ENCODE measurements at regions not wholly inside any gene's neighbourhood (a gene's known extent, or its start where the extent isn't known, plus 50 kb on each side); places are given as distances from the start of the nearest gene placed in this dataset.

DNA sequence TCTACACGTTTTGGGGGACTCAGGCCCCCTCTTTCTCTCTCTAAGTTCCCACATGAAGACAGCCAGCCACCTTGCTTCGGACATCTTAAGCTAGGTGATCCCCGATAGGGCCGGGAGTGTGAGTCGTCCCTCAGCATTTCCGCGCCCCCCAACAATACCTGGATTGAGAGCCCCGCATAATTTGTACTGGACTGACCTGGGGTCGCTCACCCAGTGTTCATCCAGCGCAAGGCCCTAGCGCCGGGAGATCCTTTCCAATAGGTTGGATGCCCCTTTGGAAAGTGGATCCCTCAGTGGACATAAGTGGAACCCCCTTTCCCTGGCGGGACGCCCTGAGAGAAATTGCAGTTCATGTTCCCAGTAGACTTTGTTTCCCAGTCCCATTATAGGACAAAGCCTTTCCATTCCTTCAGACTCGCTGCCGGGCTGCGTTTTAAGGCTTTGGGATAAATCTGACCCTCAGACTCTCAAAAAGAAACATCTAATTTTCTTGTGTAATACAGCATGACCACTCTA is 77.8 kb upstream of the KCNH7 start:
- Histone ChIP-seq H3K27me3 (no peaks in the 10 kb centered on the region), H3K4me1 (no peaks in the 10 kb centered on the region), H3K36me3 (no peaks in the 10 kb centered on the region), H3K4me3 (no peak overlapping the region), H3K27ac (no peak overlapping the region), H3K9me3 (no peaks in the 10 kb centered on the region)
- ATAC-seq, result no peak
- no peak for DNase-seq
- intact Hi-C loops (cut with DNase I; ENCODE audit: low total_unique reads) (no loop called here), in situ Hi-C loops (cut with MboI; ENCODE audit: low sequenced_read_pairs in 4 of 4) (no loop called here)
- TF ChIP-seq POLR2A (IDR thresholded peaks at IDR 0.05) (no peak), CTCF (IDR thresholded peaks at IDR 0.05 in 4 of 5, conservative IDR thresholded peaks at IDR 0.05 in 1 of 5) (no peak)

GRCh38 chr2:162915858-162916257 is 77.3 kb upstream of the KCNH7 start:
- ATAC-seq, result no peak
- no peaks in the 10 kb centered on the region for H3K4me1 ChIP-seq
- in situ Hi-C loops (cut with MboI; ENCODE audit: low sequenced_read_pairs in 4 of 4), result no loop called here
- no peaks in the 10 kb centered on the region for H3K9me3 ChIP-seq
- no peak overlapping the region for H3K4me3 ChIP-seq
- no peaks in the 10 kb centered on the region for H3K36me3 ChIP-seq
- no peak for TF ChIP-seq POLR2A (IDR thresholded peaks at IDR 0.05)
- no peak for TF ChIP-seq CTCF (IDR thresholded peaks at IDR 0.05 in 4 of 5, conservative IDR thresholded peaks at IDR 0.05 in 1 of 5)
- no peaks in the 10 kb centered on the region for H3K27me3 ChIP-seq
- no peak overlapping the region for H3K27ac ChIP-seq
- DNase-seq, result no peak
- intact Hi-C loops (cut with DNase I; ENCODE audit: low total_unique reads), result no loop called here

GRCh38 chr2:162914161-162914560 is 75.6 kb upstream of the KCNH7 start:
- in situ Hi-C loops (cut with MboI; ENCODE audit: low sequenced_read_pairs in 4 of 4), result no loop called here
- H3K27ac ChIP-seq, result no peak overlapping the region
- TF ChIP-seq POLR2A (IDR thresholded peaks at IDR 0.05), result no peak
- TF ChIP-seq CTCF (IDR thresholded peaks at IDR 0.05 in 4 of 5, conservative IDR thresholded peaks at IDR 0.05 in 1 of 5), result no peak
- no peaks in the 10 kb centered on the region for H3K27me3 ChIP-seq
- DNase-seq (no peak), ATAC-seq (no peak)
- intact Hi-C loops (cut with DNase I; ENCODE audit: low total_unique reads), result no loop called here
- no peaks in the 10 kb centered on the region for H3K9me3 ChIP-seq
- no peak overlapping the region for H3K4me3 ChIP-seq
- H3K36me3 ChIP-seq, result no peaks in the 10 kb centered on the region
- H3K4me1 ChIP-seq, result no peaks in the 10 kb centered on the region

DNA sequence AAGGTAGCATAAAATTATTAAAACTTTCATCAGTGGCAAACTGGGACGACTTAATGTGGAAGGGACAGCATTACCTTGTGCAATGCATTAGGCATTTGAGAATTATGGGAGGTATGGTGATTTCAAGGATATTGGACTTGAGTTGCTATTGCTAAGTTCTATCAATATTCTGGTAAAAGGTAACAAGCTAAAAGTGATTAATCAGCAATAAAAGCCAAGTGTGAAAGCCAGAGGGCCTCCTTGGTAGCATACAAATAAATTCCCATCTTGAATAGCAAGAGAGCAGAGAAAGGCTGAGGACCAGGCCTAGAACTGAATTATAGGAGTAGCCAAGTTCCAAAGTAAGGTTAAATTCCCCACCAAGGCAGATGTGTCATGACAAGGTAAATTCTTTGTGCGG is 74.2 kb upstream of the KCNH7 start:
- no peak overlapping the region for H3K4me3 ChIP-seq
- H3K4me1 ChIP-seq, result no peaks in the 10 kb centered on the region
- no peak overlapping the region for H3K27ac ChIP-seq
- no peaks in the 10 kb centered on the region for H3K36me3 ChIP-seq
- intact Hi-C loops (cut with DNase I; ENCODE audit: low total_unique reads) (no loop called here), in situ Hi-C loops (cut with MboI; ENCODE audit: low sequenced_read_pairs in 4 of 4) (no loop called here)
- DNase-seq (no peak), ATAC-seq (no peak)
- no peaks in the 10 kb centered on the region for H3K9me3 ChIP-seq
- no peaks in the 10 kb centered on the region for H3K27me3 ChIP-seq
- TF ChIP-seq CTCF (IDR thresholded peaks at IDR 0.05 in 4 of 5, conservative IDR thresholded peaks at IDR 0.05 in 1 of 5) (no peak), POLR2A (IDR thresholded peaks at IDR 0.05) (no peak)

GRCh38 chr2:162908567-162908966 is 70.0 kb upstream of the KCNH7 start:
- no peak for TF ChIP-seq CTCF (IDR thresholded peaks at IDR 0.05 in 4 of 5, conservative IDR thresholded peaks at IDR 0.05 in 1 of 5)
- TF ChIP-seq POLR2A (IDR thresholded peaks at IDR 0.05), result no peak
- no peak for DNase-seq
- intact Hi-C loops (cut with DNase I; ENCODE audit: low total_unique reads), result no loop called here

More at GRCh38 chr2:162908567-162908966, 70.0 kb upstream of the KCNH7 start:
- Histone ChIP-seq H3K36me3 (no peaks in the 10 kb centered on the region), H3K27ac (no peak overlapping the region), H3K9me3 (no peaks in the 10 kb centered on the region), H3K4me3 (no peak overlapping the region), H3K27me3 (no peaks in the 10 kb centered on the region), H3K4me1 (no peaks in the 10 kb centered on the region)
- ATAC-seq, result no peak
- in situ Hi-C loops (cut with MboI; ENCODE audit: low sequenced_read_pairs in 4 of 4), result no loop called here
